ENCODE measurements at regions not wholly inside any gene's neighbourhood (a gene's known extent, or its start where the extent isn't known, plus 50 kb on each side); places are given as distances from the start of the nearest gene placed in this dataset.

GRCh38 chr1:24999426-24999825 is 69.3 kb upstream of the RUNX3 start:
- DNase-seq, result no peak

GRCh38 chr1:24998563-24999245 is 68.6 kb upstream of the RUNX3 start:
- no peak for DNase-seq

GRCh38 chr1:24996983-24997893 is 67.2 kb upstream of the RUNX3 start:
- no peak for DNase-seq

GRCh38 chr1:24996456-24996855 is 66.4 kb upstream of the RUNX3 start:
- DNase-seq, result no peak

GRCh38 chr1:24995661-24996060 is 65.6 kb upstream of the RUNX3 start:
- DNase-seq, result no peak

GRCh38 chr1:24995140-24995539 is 65.1 kb upstream of the RUNX3 start:
- DNase-seq, result no peak

- no peak for DNase-seq
These were observed 64.0 kb upstream of the RUNX3 start for GRCh38 chr1:24993871-24994580.

- no peak for DNase-seq
These were observed 62.7 kb upstream of the RUNX3 start for GRCh38 chr1:24992761-24993211.

GRCh38 chr1:24992124-24992760 is 62.2 kb upstream of the RUNX3 start:
- no peak for DNase-seq

- no peak for DNase-seq
These were observed 61.6 kb upstream of the RUNX3 start for GRCh38 chr1:24991697-24992096.

- no peak for DNase-seq
These were observed 60.9 kb upstream of the RUNX3 start for GRCh38 chr1:24990779-24991641.

- no peak for DNase-seq
These were observed 60.1 kb upstream of the RUNX3 start for GRCh38 chr1:24990136-24990535.

GRCh38 chr1:24989082-24989481 is 59.0 kb upstream of the RUNX3 start:
- no peak for DNase-seq

GRCh38 chr1:24988558-24988912 is 58.5 kb upstream of the RUNX3 start:
- no peak for DNase-seq

- DNase-seq, result no peak
These were observed 57.9 kb upstream of the RUNX3 start for GRCh38 chr1:24987875-24988557.

GRCh38 chr1:24987424-24987823 is 57.3 kb upstream of the RUNX3 start:
- no peak for DNase-seq

GRCh38 chr1:24986372-24986965 is 56.4 kb upstream of the RUNX3 start:
- DNase-seq, result no peak

- DNase-seq, result no peak
These were observed 55.7 kb upstream of the RUNX3 start for GRCh38 chr1:24985737-24986136.

- no peak for DNase-seq
These were observed 54.9 kb upstream of the RUNX3 start for GRCh38 chr1:24984800-24985522.

GRCh38 chr1:24984300-24984699 is 54.2 kb upstream of the RUNX3 start:
- no peak for DNase-seq

Data from NCI-H2081 (cell line).